Skeletal muscle tissue (tissue), 3 donors: ENCODE measurements at regions not wholly inside any gene's neighbourhood (a gene's known extent, or its start where the extent isn't known, plus 50 kb on each side); places are given as distances from the start of the nearest gene placed in this dataset.
A peak's percentile ranks its signal among the peaks of the same experiment; 100 is the strongest.

Experiments
- H3K27ac ChIP-seq: one replicate; pipeline ENCODE4 v1.7.0; 2013; ENCODE audit warnings: mild to moderate bottlenecking, low read depth, low read length, inconsistent platforms
- H3K27me3 ChIP-seq, 3 donors: one replicate each; pipeline ENCODE4 v1.7.0; 2013; ENCODE audit warnings: low read length in 3 of 3; ENCODE audit not compliant: control insufficient read depth in 3 of 3, insufficient read depth in 3 of 3
- H3K36me3 ChIP-seq, 3 donors: one replicate each; pipeline ENCODE4 v1.7.0; 2013; ENCODE audit warnings: low read length in 3 of 3; ENCODE audit not compliant: control insufficient read depth in 3 of 3, insufficient read depth in 3 of 3
- H3K4me1 ChIP-seq, 3 donors: one replicate each; pipeline ENCODE4 v1.7.0; 2013; ENCODE audit warnings: low read length in 3 of 3, mild to moderate bottlenecking in 3 of 3; ENCODE audit not compliant: control insufficient read depth in 3 of 3, insufficient read depth in 3 of 3
- H3K4me3 ChIP-seq, 3 donors: one replicate each; pipeline ENCODE4 v1.7.0; 2013; ENCODE audit warnings: low read length in 3 of 3
- H3K9ac ChIP-seq, 3 donors: one replicate each; pipeline ENCODE4 v1.7.0; 2013; ENCODE audit warnings: low read length in 3 of 3, mild to moderate bottlenecking in 3 of 3, moderate library complexity in 2 of 3, low read depth in 1 of 3
- H3K9me3 ChIP-seq, 3 donors: one replicate each; pipeline ENCODE4 v1.7.0; 2013; ENCODE audit warnings: low read length in 3 of 3; ENCODE audit not compliant: control insufficient read depth in 3 of 3
- donor health status: Osteomylitis.

- Histone ChIP-seq H3K27me3 (no peaks in the 10 kb centered on the region), H3K4me1 (peaks cover 3 to 30% (median 9%) of the 10 kb centered on the region in 3 donors), H3K9ac (no peak overlapping the region)
Observed at GRCh38 chr1:173408886-173409285, 68.2 kb upstream of the PRDX6 start.

GRCh38 chr1:173409613-173410012 is 67.5 kb upstream of the PRDX6 start:
- Histone ChIP-seq H3K4me1 (peaks cover 3 to 36% (median 11%) of the 10 kb centered on the region in 3 donors), H3K27me3 (no peaks in the 10 kb centered on the region), H3K36me3 (peaks cover 0 to 3% (median 1%) of the 10 kb centered on the region in 3 donors), H3K9ac (no peak overlapping the region), H3K9me3 (no peaks in the 10 kb centered on the region), H3K4me3 (no peak overlapping the region), H3K27ac (no peak overlapping the region)

More at GRCh38 chr1:173408886-173409285, 68.2 kb upstream of the PRDX6 start:
- Histone ChIP-seq H3K4me3 (no peak overlapping the region), H3K9me3 (no peaks in the 10 kb centered on the region), H3K36me3 (peaks cover 0 to 3% (median 1%) of the 10 kb centered on the region in 3 donors), H3K27ac (no peak overlapping the region)

- Histone ChIP-seq H3K4me3 (no peak overlapping the region), H3K36me3 (peaks cover 0 to 3% (median 1%) of the 10 kb centered on the region in 3 donors), H3K4me1 (peaks cover 3 to 33% (median 7%) of the 10 kb centered on the region in 3 donors), H3K9me3 (no peaks in the 10 kb centered on the region), H3K27me3 (no peaks in the 10 kb centered on the region), H3K9ac (no peak overlapping the region), H3K27ac (no peak overlapping the region)
Observed at GRCh38 chr1:173410133-173410793, 66.9 kb upstream of the PRDX6 start.

- H3K27me3 ChIP-seq, result no peaks in the 10 kb centered on the region
- peaks cover 2 to 29% (median 7%) of the 10 kb centered on the region in 3 donors for H3K4me1 ChIP-seq
- H3K9ac ChIP-seq, result no peak overlapping the region
- peaks cover 0 to 3% (median 1%) of the 10 kb centered on the region in 3 donors for H3K36me3 ChIP-seq
- no peak overlapping the region for H3K27ac ChIP-seq
- no peak overlapping the region for H3K4me3 ChIP-seq
- no peaks in the 10 kb centered on the region for H3K9me3 ChIP-seq
Observed at GRCh38 chr1:173410794-173411236, 66.3 kb upstream of the PRDX6 start.

- Histone ChIP-seq H3K27me3 (no peaks in the 10 kb centered on the region), H3K36me3 (peaks cover 0 to 3% (median 1%) of the 10 kb centered on the region in 3 donors), H3K9me3 (no peaks in the 10 kb centered on the region), H3K4me3 (no peak overlapping the region), H3K4me1 (peaks cover 0 to 18% (median 2%) of the 10 kb centered on the region in 3 donors), H3K9ac (no peak overlapping the region), H3K27ac (no peak overlapping the region)
Observed at GRCh38 chr1:173411835-173412742, 65.0 kb upstream of the PRDX6 start.

- H3K9me3 ChIP-seq, result no peaks in the 10 kb centered on the region
- H3K9ac ChIP-seq, result no peak overlapping the region
- H3K4me1 ChIP-seq, result peaks cover 0 to 18% (median 2%) of the 10 kb centered on the region in 3 donors
- no peak overlapping the region for H3K4me3 ChIP-seq
- peaks cover 0 to 7% (median 6%) of the 10 kb centered on the region in 3 donors for H3K36me3 ChIP-seq
- H3K27me3 ChIP-seq, result no peaks in the 10 kb centered on the region
- H3K27ac ChIP-seq, result no peak overlapping the region
Observed at GRCh38 chr1:173413271-173413707, 63.8 kb upstream of the PRDX6 start.

- no peak overlapping the region for H3K27ac ChIP-seq
- H3K4me3 ChIP-seq, result no peak overlapping the region
Observed at GRCh38 chr1:173414136-173414535, 63.0 kb upstream of the PRDX6 start.

GRCh38 chr1:173414539-173415226 is 62.5 kb upstream of the PRDX6 start:
- Histone ChIP-seq H3K4me1 (peaks cover 0 to 18% (median 2%) of the 10 kb centered on the region in 3 donors), H3K27me3 (no peaks in the 10 kb centered on the region), H3K9ac (no peak overlapping the region), H3K4me3 (peak overlapping the region in 1 of 3 donors; percentile 28), H3K36me3 (peaks cover 0 to 8% (median 8%) of the 10 kb centered on the region in 3 donors), H3K9me3 (no peaks in the 10 kb centered on the region), H3K27ac (no peak overlapping the region)

More at GRCh38 chr1:173414136-173414535, 63.0 kb upstream of the PRDX6 start:
- no peaks in the 10 kb centered on the region for H3K27me3 ChIP-seq
- H3K9ac ChIP-seq, result no peak overlapping the region
- H3K4me1 ChIP-seq, result peaks cover 0 to 18% (median 2%) of the 10 kb centered on the region in 3 donors
- no peaks in the 10 kb centered on the region for H3K9me3 ChIP-seq
- peaks cover 0 to 8% (median 8%) of the 10 kb centered on the region in 3 donors for H3K36me3 ChIP-seq

GRCh38 chr1:173415490-173415889 is 61.6 kb upstream of the PRDX6 start:
- H3K4me3 ChIP-seq, result no peak overlapping the region
- H3K27me3 ChIP-seq, result no peaks in the 10 kb centered on the region
- no peaks in the 10 kb centered on the region for H3K9me3 ChIP-seq
- H3K36me3 ChIP-seq, result peaks cover 0 to 8% (median 7%) of the 10 kb centered on the region in 3 donors
- H3K27ac ChIP-seq, result no peak overlapping the region
- no peak overlapping the region for H3K9ac ChIP-seq
- H3K4me1 ChIP-seq, result peaks cover 4 to 20% (median 5%) of the 10 kb centered on the region in 3 donors
